CD4-positive, alpha-beta T cell treated with Interleukin-17A for 1 hour (primary cell): ENCODE measurements at regions not wholly inside any gene's neighbourhood (a gene's known extent, or its start where the extent isn't known, plus 50 kb on each side); places are given as distances from the start of the nearest gene placed in this dataset.
"Not testable (repeated sequence)": the region's sequence is repeated elsewhere in the genome, so short reads cannot be mapped to it uniquely, and the experiment has no call there.

Source experiments
- DNase-seq: peaks from one replicate; pipeline ENCODE4 v3.0.0-alpha.2; 2020

GRCh38 chr1:121443001-121443540 is 258.3 kb downstream of the SRGAP2C start:
- DNase-seq, result no peak

- DNase-seq, result no peak
Observed at GRCh38 chr1:121444096-121444495, 259.3 kb downstream of the SRGAP2C start.

GRCh38 chr1:121445679-121446078 is 260.9 kb downstream of the SRGAP2C start:
- no peak for DNase-seq

DNA sequence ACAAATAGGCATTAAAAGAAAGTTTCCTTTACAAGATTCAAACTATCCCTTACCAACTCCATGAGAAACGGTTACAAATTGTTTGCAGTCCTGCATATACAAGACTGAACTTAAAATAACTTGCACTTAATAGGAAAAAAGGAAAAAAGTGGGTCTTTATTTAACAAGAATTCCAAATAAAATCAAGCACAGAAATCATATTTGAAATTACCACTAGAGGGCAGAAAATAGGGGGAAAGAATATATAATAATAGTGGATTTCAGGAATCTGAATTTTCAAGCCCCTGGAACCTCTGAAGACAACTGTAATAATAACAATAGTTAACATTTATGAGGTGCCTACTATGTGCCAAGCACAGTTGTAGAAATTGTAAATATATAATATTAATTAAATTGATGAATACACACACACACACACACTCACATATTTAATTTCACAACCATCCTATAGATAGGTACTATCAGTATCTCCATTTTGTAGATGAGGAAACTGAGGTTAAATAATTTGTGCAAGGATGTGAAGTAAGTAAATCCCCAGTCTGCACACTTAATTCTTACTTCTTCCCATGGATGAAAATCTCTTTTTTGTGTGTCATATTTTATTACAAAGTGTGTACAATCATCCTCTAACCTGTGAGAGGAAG is 262.6 kb downstream of the SRGAP2C start:
- DNase-seq, result peak; percentile 10

DNA sequence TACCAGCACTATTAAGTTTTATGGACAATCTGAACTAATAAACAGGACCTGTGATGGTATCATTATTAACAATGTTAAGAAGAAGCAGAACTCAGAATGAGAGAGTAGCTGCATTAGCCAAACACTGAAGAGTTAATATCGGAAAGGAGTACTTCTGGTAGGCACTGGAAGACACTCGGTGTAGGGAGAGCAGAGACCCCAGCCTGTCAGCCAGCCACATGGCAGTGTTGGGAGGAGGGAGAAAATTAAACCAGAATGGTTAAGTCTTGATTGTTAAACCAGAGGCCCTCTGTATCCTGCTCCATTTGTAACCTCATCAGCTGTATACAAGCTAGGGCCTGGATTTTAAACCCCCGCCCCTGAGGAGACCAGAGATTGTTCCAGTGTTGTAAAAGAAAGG is 263.3 kb downstream of the SRGAP2C start:
- not testable (repeated sequence) for DNase-seq

GRCh38 chr1:121448851-121449250 is 264.1 kb downstream of the SRGAP2C start:
- DNase-seq, result no peak

DNA sequence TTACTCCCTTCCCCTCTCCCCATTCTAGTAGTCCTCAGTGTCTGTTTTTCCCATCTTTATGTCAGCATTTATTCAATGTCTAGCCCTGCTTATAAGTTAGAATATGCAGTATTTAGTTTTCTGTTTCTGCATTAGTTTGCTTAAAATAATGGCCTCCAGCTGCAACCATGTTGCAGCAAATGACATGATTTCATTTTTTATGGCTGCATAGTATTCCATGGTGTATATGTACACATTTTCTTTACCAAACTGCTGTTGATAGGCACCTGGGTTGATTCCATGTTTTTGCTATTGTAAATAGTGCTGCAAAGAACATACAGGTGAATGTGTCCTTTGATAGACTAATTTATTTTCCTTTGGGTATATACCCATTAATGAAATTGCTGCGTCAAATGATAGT is 267.7 kb downstream of the SRGAP2C start:
- DNase-seq, result no peak

GRCh38 chr1:121458291-121459048 is 273.7 kb downstream of the SRGAP2C start:
- peak; percentile 65 for DNase-seq

DNA sequence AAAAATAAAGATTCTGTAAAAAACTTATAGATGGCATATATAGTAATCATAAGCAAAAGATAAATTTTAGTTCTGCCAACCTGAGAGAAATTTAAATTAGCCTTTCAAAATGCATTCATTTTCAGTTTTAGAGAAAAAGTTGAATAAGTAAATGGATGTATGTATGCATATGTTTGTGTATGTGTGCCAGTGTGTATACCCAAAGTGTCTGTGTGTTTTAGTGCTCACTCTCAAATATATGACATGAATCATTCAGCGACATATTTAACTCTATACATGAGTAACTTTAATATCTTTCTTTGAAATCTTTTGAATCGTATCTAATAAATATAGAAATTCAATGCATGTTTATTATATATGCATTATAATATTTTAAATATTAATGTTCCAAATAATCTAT is 274.5 kb downstream of the SRGAP2C start:
- DNase-seq, result no peak

GRCh38 chr1:121469395-121469794 is 284.6 kb downstream of the SRGAP2C start:
- not testable (repeated sequence) for DNase-seq

- DNase-seq, result not testable (repeated sequence)
Observed at GRCh38 chr1:121470401-121470800, 285.6 kb downstream of the SRGAP2C start.

GRCh38 chr1:121471523-121471922 is 286.7 kb downstream of the SRGAP2C start:
- no peak for DNase-seq

DNA sequence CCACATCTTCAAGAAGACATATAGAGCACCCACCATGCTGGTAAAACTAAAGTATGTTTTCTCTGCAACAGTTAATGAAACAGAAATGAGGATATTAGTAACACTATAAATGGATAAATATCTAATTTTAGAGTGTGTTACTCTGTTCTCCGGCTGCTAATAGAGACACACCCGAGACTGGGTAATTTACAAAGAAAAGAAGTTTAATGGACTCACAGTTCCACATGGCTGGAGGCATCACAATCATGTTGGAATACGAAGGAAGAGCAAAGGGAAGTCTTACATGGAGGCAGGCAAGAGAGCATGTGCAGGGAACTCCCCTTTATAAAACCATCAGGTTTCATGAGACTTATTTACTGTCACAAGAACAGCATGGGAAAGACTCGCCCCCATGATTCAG is 287.2 kb downstream of the SRGAP2C start:
- no peak for DNase-seq

DNA sequence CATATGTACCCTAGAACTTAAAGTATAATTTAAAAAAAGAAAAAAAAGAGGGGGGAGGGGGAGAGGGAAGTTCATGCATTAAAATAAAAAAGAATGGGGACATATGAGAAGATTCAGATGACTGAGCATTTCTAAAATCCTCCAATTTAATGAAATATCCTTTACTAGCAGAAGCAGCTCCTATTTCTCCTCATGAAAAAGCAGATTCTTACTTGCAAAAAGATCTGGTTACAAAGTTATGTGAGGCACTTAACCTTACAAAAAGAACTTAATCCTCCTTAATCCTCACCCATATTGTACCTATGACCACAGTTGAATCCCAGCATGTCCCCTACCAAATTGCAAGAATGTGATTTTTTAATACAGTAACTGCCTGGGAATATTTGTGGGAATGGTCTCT is 298.5 kb downstream of the SRGAP2C start:
- no peak for DNase-seq

GRCh38 chr1:121483961-121484424 is 299.2 kb downstream of the SRGAP2C start:
- no peak for DNase-seq

DNA sequence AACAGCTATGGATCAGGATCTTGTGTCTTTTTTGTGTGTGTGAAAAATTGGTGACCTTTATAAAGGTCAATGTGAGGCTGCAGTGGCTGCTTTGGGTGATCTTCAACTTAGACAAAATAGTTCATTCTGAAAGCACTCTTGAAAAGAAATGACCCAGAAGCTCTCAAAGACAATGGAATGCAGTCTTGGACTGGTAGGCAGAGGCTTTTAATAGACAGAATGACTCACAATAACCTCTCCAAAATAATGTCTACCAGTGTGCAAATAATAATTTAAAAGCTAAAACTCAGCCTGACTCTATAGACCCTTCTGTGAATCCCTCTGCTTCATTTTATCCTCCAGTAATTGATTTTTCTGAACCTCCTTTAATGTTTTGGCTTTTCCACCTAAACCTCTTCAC is 310.0 kb downstream of the SRGAP2C start:
- DNase-seq, result not testable (repeated sequence)

- not testable (repeated sequence) for DNase-seq
Observed at GRCh38 chr1:121511455-121511854, 326.7 kb downstream of the SRGAP2C start.

DNA sequence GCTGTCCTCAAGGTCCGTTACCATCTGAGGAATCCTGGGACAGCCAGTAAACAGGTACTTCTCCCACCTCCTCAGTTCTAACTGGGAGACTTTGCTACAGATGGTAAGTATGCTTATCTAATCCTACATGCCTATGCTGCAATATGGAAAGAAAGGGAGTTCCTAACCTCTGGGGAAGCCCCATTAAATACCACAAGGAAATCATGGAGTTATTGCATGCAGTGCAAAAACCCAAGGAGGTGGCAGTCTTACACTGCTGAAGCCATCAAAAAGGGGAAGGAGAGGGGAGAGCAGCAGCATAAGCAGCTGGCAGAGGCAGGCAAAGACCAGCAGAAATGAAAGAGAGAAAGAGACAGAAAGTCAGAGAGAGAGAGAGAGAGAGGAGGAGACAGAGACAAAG is 327.1 kb downstream of the SRGAP2C start:
- not testable (repeated sequence) for DNase-seq

GRCh38 chr1:121515235-121515634 is 330.5 kb downstream of the SRGAP2C start:
- no peak for DNase-seq

DNA sequence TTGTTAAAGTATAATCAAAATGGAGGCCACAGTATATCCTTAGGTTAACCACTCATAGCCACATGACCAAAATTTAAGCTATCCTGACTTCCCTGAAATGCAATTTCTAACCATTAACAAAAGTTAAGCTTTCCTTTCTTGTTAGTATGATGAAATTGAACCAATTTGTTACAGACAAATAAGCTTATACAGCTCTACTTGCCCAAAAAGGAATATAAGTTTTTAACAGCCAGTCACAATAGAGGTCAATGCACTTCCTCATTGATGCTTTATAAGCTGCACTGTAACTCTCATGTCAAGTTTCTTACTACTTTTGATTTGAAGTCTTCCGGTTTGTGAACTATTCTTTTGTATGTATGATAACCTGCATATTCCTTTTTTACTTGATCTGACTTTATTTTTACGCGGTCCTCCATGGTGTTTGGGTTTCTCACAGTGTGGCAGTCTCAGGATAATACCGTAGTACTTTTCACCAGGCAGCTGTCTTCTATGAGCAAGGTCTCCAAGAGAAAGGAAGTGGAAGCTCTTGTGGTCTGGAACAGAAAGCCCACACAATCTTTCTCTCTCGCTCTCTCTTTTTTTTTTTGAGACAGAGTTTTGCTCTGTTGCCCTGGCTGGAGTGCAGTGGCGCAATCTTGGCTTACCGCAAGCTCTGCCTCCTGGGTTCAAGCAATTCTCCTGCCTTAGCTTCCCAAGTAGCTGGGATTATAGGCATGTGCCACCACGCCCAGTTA is 331.6 kb downstream of the SRGAP2C start:
- DNase-seq, result peak; percentile 69

DNA sequence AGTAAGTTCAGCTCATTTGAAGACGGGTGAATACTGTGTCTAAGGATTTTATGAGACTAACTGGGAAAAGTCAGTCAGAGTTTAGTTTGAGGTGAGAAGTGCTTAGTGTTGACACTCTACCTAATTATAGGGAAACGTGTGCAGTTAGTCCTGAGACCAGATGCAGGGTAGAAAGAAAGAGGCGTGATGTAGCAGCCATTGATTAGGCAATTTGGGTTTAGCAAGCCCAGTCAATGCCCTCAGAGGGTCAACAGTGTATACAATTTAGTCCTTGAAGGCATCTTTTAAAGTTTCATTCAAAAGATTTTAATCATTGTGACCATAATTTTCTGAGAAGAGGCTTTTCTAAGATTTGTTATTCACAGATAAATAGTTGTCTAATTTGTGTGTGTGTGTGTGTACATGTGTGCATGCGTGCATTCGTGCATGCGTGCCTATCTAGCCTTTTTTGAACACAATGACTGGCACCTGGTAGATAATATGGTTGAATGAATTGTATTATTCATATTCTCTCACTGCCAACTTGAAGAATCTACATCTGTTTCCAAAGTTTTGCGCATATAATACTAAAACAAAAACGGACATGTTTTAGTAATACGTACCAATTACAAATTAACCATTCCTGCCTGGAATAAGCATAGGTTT is 332.9 kb downstream of the SRGAP2C start:
- DNase-seq, result no peak

GRCh38 chr1:121518726-121519041 is 333.9 kb downstream of the SRGAP2C start:
- DNase-seq, result no peak
